HG03039 (cell line): ENCODE measurements at regions not wholly inside any gene's neighbourhood (a gene's known extent, or its start where the extent isn't known, plus 50 kb on each side); places are given as distances from the start of the nearest gene placed in this dataset.

ENCODE experiments used
- ATAC-seq: cut with Tn5 transposase; IDR thresholded peaks from one replicate; pipeline ENCODE4 v1.9.1; 2021; ENCODE audit warnings: mild to moderate bottlenecking, moderate library complexity; ENCODE audit not compliant: unreplicated experiment

GRCh38 chr13:72384186-72384823 lies 343.1 kb downstream of the MZT1 start:
- ATAC-seq, result no peak

- no peak for ATAC-seq
Observed at GRCh38 chr13:72383646-72384045, 343.8 kb downstream of the MZT1 start.

DNA sequence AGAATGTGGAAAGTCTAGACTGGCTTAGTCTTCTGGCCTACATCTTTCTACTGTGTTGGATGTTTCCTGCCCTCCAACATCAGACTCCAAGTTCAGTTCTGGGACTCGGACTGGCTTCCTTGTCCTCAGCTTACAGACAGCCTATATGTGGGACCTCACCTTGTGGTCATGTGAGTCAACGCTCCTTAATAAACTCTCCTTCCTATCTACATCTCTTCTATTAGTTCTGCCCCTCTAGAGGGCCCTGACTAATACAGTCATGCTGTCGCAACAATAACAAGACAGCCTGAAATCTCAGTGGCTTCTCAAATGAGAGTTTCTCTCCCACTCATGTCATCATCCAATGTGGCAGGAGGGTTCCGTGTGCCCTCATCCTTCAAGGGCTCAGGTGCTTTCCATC lies 347.8 kb downstream of the MZT1 start:
- no peak for ATAC-seq

GRCh38 chr13:72368031-72368430 lies 359.4 kb downstream of the MZT1 start:
- no peak for ATAC-seq

GRCh38 chr13:72346716-72347115 lies 380.7 kb downstream of the MZT1 start:
- ATAC-seq, result no peak

- ATAC-seq, result no peak
Observed at GRCh38 chr13:72342364-72342763, 385.1 kb downstream of the MZT1 start.

DNA sequence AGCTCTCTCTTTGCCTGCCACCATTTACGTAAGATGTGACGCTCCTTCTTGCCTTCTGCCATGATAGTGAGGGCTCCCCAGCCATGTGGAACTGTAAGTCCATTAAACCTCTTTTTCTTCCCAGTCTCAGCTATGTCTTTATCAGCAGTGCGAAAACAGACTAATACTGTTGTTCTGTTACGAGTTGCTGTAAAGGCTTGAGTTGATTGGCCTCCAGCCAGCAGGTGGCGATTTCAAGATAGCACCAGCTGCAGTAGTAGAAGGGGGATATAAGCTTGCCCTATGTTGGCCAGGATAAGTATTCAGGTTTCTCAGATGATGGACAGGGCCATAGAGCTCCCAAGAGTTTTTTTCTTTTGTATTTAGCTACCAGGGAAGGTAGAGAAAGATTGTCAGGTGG lies 385.5 kb downstream of the MZT1 start:
- no peak for ATAC-seq

GRCh38 chr13:72317346-72318109 lies 409.9 kb downstream of the MZT1 start:
- no peak for ATAC-seq

GRCh38 chr13:72316716-72317115 lies 410.7 kb downstream of the MZT1 start:
- no peak for ATAC-seq

DNA sequence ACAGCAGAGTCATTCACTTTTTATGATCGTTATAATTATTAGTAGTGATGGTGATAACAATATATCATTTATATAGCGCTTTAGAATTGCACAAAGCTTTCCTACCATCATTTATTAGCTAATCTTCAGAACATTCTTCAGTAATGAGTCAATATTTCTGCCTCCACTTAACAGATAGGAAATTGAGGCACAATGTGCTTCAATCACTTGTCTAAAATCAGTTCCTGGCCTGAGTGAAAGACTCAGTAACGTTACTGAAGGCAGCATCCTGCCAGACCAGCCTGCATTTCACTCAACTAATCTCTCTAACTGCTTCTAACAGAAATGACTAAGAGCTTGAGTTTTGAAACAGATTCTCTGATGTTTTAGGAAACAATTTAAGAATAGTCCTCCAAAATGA lies 412.1 kb downstream of the MZT1 start:
- no peak for ATAC-seq

DNA sequence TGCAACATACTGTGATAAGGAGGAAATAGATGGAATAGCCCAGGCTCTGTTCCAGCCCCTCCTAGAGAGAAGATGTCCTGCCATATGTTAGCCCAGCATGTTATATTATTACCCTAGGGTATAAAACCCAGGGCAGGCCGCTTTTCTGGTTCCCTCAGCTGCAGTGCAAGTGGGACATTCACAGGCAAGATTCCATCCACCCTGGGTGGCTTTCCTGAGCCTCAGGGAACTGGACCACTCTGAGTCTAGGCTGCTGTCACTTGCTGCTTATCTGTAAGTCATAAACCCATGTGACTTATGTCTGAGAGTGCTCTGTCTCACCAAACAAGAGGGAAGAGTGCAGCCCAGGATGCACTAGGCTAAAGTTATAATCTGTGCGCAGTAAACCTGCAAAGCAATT lies 413.2 kb downstream of the MZT1 start:
- ATAC-seq, result no peak

- no peak for ATAC-seq
Observed at GRCh38 chr13:72313546-72313945, 413.9 kb downstream of the MZT1 start.

DNA sequence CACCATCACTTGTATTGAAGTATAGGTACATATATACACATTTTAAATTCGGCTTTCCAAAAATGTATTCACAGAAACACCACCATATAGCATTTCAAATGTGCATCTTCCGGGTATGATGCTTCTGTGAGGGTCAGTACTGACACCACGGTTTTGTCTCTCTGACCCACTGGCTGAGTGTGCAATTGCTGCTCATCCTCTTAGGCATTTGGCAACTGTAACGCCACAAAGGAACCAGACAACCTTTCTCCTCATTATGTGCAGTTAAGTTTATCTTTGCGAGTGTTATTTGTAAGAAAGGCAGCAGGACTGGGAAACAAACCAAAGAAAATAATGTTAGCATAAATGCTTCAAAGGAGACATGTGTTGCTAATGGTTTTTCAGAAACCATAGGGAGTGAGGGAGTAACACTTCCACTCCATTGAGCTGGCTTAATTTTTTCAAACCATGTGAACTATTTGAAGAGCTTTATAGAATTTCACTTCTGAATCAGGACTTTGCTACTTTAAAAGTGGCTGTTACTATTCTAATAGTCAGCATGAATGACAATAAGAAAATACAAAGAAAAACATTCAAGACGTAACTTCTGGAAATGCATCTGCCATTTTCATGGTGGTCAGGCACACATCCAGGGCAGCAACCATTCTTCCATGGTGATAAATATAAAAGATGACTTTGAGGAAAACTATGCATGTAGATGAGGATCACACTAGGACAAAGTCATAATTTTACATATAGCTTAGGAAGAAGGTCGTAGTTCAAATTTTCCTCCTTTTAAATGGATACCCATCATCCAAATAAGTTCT lies 423.3 kb downstream of the MZT1 start:
- no peak for ATAC-seq

- ATAC-seq, result no peak
Observed at GRCh38 chr13:72296246-72296645, 429.2 kb upstream of the DACH1 start.

- no peak for ATAC-seq
Observed at GRCh38 chr13:72295153-72295552, 428.1 kb upstream of the DACH1 start.

- ATAC-seq, result no peak
Observed at GRCh38 chr13:72293206-72293605, 426.2 kb upstream of the DACH1 start.

GRCh38 chr13:72290962-72291681 lies 424.1 kb upstream of the DACH1 start:
- ATAC-seq, result no peak

DNA sequence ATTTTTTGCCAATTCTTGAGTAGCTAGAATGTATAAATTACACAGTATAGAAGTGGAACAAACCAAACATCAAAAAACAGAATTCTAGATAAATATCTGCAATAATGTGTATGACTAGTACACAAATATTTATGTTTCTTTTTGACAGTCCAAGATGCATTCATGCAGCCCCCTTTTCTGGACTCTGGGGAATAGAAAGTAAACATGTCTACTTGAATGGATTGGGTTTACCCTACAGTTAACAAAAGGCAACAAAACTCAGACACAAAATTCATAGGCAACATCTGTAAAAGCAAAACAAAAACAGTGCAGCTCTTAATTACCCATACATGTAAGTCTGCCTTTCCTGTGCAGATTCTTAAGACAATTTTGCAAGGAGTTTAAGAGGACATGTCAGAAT lies 419.4 kb upstream of the DACH1 start:
- ATAC-seq, result no peak

GRCh38 chr13:72284791-72285190 lies 417.8 kb upstream of the DACH1 start:
- ATAC-seq, result no peak

DNA sequence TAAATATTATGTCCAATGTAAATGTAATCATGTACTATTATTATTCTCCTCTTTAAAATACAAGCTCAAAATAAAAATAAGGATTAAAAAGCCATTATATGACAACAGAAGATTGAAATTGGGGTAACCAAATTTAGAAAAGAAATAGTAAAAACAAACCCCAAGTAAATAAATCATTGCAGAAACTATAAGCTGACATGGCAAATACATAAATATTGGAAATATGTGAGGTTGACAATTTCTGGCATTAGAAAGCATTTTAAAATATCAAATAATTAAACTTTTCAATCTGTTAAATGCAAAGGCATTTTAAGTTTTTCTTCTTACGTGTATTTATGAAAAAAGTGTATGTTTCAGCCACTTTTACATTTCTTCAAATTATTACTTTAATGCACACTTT lies 394.7 kb upstream of the DACH1 start:
- no peak for ATAC-seq

DNA sequence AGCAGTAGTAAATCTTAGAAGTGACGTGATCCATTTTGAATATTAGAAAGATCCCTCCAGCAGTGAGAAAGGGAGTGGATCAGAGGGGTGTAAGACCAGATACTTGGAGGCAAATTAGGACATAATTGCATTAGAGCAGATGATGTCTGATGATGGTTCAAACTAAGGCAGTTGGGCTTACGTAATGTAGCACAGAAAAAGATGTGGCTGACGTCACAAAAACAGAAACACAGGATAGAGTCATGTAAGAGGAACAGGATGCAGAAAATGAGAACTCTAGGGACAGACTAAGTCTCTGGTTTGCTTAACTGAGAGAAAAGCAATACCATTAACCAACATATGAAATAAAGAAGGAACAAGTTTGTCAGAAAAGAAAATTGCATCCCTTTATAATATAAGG lies 392.5 kb upstream of the DACH1 start:
- no peak for ATAC-seq
